ENCODE measurements at regions not wholly inside any gene's neighbourhood (a gene's known extent, or its start where the extent isn't known, plus 50 kb on each side); places are given as distances from the start of the nearest gene placed in this dataset.
A peak's percentile ranks its signal among the peaks of the same experiment; 100 is the strongest.

- Histone ChIP-seq H3K27ac (ENCODE audit: low read depth, low read length, poor library complexity, severe bottlenecking) (no peak overlapping the region), H3K4me1 (ENCODE audit: insufficient read depth, low read length, poor library complexity, severe bottlenecking) (no peaks in the 10 kb centered on the region), H4K20me1 (ENCODE audit: insufficient read depth, low read length) (no peaks in the 10 kb centered on the region), H3K36me3 (ENCODE audit: insufficient read depth, low read length) (no peaks in the 10 kb centered on the region), H3K4me2 (ENCODE audit: low read length) (no peak overlapping the region), H3K79me2 (ENCODE audit: insufficient read depth, low read depth, low read length) (no peaks in the 10 kb centered on the region), H2AFZ (ENCODE audit: low read length) (no peak overlapping the region), H3K9me3 (ENCODE audit: low read length) (no peaks in the 10 kb centered on the region), H3K9me2 (ENCODE audit: insufficient read depth, low read length) (no peaks in the 10 kb centered on the region), H3K4me3 (ENCODE audit: low read depth, low read length, poor library complexity, severe bottlenecking) (no peak overlapping the region)
- POLR2A ChIA-PET: no interaction called here
- intact Hi-C loops (cut with micrococcal nuclease; ENCODE audit: unreplicated experiment): loop anchor here (5.0 kb wide), 1 partner anchor 419 kb away; no protein-coding TSS in a partner anchor
- no TSS peak for BruUV-seq (replicated peaks)
- DNase-seq (ENCODE audit: low spot score): peak; percentile 40
- no peak for TF ChIP-seq EZH2phosphoT487 (IDR thresholded peaks at IDR 0.05; ENCODE audit: borderline replicate concordance, low read depth, low read length)
- peak; percentile 57 for TF ChIP-seq CTCF (conservative IDR thresholded peaks at IDR 0.05; ENCODE audit: low read length)
- CTCF ChIA-PET (ENCODE audit: unreplicated experiment): no interaction called here
Observed at GRCh38 chr5:28766565-28767158, 1728.3 kb upstream of the CDH9 start.

- no peaks in the 10 kb centered on the region for H3K9me3 ChIP-seq (ENCODE audit: low read length)
- POLR2A ChIA-PET: no interaction called here
- H3K4me1 ChIP-seq (ENCODE audit: insufficient read depth, low read length, poor library complexity, severe bottlenecking): no peaks in the 10 kb centered on the region
- no peak for TF ChIP-seq CTCF (conservative IDR thresholded peaks at IDR 0.05; ENCODE audit: low read length)
- no TSS peak for BruUV-seq (replicated peaks)
- H4K20me1 ChIP-seq (ENCODE audit: insufficient read depth, low read length): no peaks in the 10 kb centered on the region
- H3K36me3 ChIP-seq (ENCODE audit: insufficient read depth, low read length): no peaks in the 10 kb centered on the region
- H3K27ac ChIP-seq (ENCODE audit: low read depth, low read length, poor library complexity, severe bottlenecking): no peak overlapping the region
- H3K79me2 ChIP-seq (ENCODE audit: insufficient read depth, low read depth, low read length): no peaks in the 10 kb centered on the region
- CTCF ChIA-PET (ENCODE audit: unreplicated experiment): no interaction called here
- H3K9me2 ChIP-seq (ENCODE audit: insufficient read depth, low read length): no peaks in the 10 kb centered on the region
- no peak overlapping the region for H2AFZ ChIP-seq (ENCODE audit: low read length)
- no peak overlapping the region for H3K4me2 ChIP-seq (ENCODE audit: low read length)
- no peak overlapping the region for H3K4me3 ChIP-seq (ENCODE audit: low read depth, low read length, poor library complexity, severe bottlenecking)
- no peak for DNase-seq (ENCODE audit: low spot score)
- intact Hi-C loops (cut with micrococcal nuclease; ENCODE audit: unreplicated experiment): no loop called here
Observed at GRCh38 chr5:28751396-28751795, 1713.0 kb upstream of the CDH9 start.

GRCh38 chr5:28750251-28750650 is 1711.9 kb upstream of the CDH9 start:
- no TSS peak for BruUV-seq (replicated peaks)
- DNase-seq (ENCODE audit: low spot score): no peak
- H3K79me2 ChIP-seq (ENCODE audit: insufficient read depth, low read depth, low read length): no peaks in the 10 kb centered on the region
- no peak overlapping the region for H2AFZ ChIP-seq (ENCODE audit: low read length)
- ChIA-PET POLR2A (no interaction called here), CTCF (ENCODE audit: unreplicated experiment) (no interaction called here)
- no peaks in the 10 kb centered on the region for H3K9me3 ChIP-seq (ENCODE audit: low read length)
- H4K20me1 ChIP-seq (ENCODE audit: insufficient read depth, low read length): no peaks in the 10 kb centered on the region
- H3K9me2 ChIP-seq (ENCODE audit: insufficient read depth, low read length): no peaks in the 10 kb centered on the region
- TF ChIP-seq CTCF (conservative IDR thresholded peaks at IDR 0.05; ENCODE audit: low read length): no peak
- no peak for TF ChIP-seq EZH2phosphoT487 (IDR thresholded peaks at IDR 0.05; ENCODE audit: borderline replicate concordance, low read depth, low read length)
- H3K4me2 ChIP-seq (ENCODE audit: low read length): no peak overlapping the region
- H3K4me1 ChIP-seq (ENCODE audit: insufficient read depth, low read length, poor library complexity, severe bottlenecking): no peaks in the 10 kb centered on the region
- H3K36me3 ChIP-seq (ENCODE audit: insufficient read depth, low read length): no peaks in the 10 kb centered on the region
- no peak overlapping the region for H3K4me3 ChIP-seq (ENCODE audit: low read depth, low read length, poor library complexity, severe bottlenecking)
- intact Hi-C loops (cut with micrococcal nuclease; ENCODE audit: unreplicated experiment): no loop called here
- H3K27ac ChIP-seq (ENCODE audit: low read depth, low read length, poor library complexity, severe bottlenecking): no peak overlapping the region

All from OCI-LY7 (cell line).